C4-2B (cell line): ENCODE measurements at regions not wholly inside any gene's neighbourhood (a gene's known extent, or its start where the extent isn't known, plus 50 kb on each side); places are given as distances from the start of the nearest gene placed in this dataset.

Experiments
- ZFX ChIP-seq: fragments of 450-650 bp; IDR thresholded peaks from 2 replicates; pipeline ENCODE4 v1.6.1; 2017
- TF ChIP-seq, protein P1 (sequence below): fragments of 450-650 bp; conservative IDR thresholded peaks from 2 replicates; pipeline ENCODE4 v1.5.1; 2017; ENCODE audit warnings: mild to moderate bottlenecking

DNA sequence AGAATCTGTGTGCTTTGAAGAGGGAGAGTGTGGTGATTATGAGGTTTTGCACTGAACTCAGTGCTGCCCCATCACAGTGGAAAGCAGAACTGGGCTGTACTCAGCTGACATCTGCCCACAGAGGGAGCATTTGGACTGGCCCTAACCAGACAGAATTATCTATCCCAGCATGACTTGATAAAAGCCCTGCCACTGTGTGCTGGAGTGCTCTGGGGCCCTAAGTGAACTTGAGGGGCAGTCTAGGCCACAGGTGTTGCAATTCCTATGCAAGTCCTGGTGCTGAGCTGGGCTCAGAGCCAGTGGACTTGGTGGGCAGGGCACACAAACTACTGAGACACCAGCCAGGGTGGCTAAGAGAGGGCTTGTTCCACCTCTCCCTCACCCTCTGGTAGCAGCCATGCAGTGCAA lies 269.2 kb upstream of the CTNNB1 start:
- TF ChIP-seq, protein P1, sequence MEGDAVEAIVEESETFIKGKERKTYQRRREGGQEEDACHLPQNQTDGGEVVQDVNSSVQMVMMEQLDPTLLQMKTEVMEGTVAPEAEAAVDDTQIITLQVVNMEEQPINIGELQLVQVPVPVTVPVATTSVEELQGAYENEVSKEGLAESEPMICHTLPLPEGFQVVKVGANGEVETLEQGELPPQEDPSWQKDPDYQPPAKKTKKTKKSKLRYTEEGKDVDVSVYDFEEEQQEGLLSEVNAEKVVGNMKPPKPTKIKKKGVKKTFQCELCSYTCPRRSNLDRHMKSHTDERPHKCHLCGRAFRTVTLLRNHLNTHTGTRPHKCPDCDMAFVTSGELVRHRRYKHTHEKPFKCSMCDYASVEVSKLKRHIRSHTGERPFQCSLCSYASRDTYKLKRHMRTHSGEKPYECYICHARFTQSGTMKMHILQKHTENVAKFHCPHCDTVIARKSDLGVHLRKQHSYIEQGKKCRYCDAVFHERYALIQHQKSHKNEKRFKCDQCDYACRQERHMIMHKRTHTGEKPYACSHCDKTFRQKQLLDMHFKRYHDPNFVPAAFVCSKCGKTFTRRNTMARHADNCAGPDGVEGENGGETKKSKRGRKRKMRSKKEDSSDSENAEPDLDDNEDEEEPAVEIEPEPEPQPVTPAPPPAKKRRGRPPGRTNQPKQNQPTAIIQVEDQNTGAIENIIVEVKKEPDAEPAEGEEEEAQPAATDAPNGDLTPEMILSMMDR: no peak
- no peak for TF ChIP-seq ZFX
